Panc1 (cell line): ENCODE measurements at regions not wholly inside any gene's neighbourhood (a gene's known extent, or its start where the extent isn't known, plus 50 kb on each side); places are given as distances from the start of the nearest gene placed in this dataset.

Experiments
- ATAC-seq: fragments of 200-7000 bp; cut with Tn5 transposase; 2 replicates; pipeline ENCODE4 v1.9.1; 2020; ENCODE audit warnings: mild to moderate bottlenecking, moderate library complexity
- BruUV-seq: library from RNA; stranded (reverse); fragments of 400-500 nt; replicated peaks from 2 replicates; lab custom pipeline; 2021; lab: Mats Ljungman, UMichigan
- CTCF ChIA-PET: fragments of 300-600 bp; sonication (Branson Sonifier 250); formaldehyde crosslinking; loops from one replicate; lab custom pipeline; 2022; ENCODE audit warnings: antibody characterized with exemption; lab: Charles Lee
- POLR2A ChIA-PET: fragments of 300-600 bp; sonication (Branson Sonifier 250); formaldehyde crosslinking; loops from one replicate; lab custom pipeline; 2022; ENCODE audit warnings: antibody characterized with exemption; lab: Charles Lee
- DNase-seq: peaks from one replicate; pipeline ENCODE4 v3.0.0-alpha.2; 2010; ENCODE audit warnings: low read depth, low spot score
- H3K27ac ChIP-seq: 2 replicates; pipeline ENCODE4 v1.5.1; 2011; ENCODE audit warnings: mild to moderate bottlenecking, low read length, inconsistent platforms
- H3K27me3 ChIP-seq: fragments of 200-500 bp; sonication (Bioruptor generic); 2 replicates; pipeline ENCODE4 v1.6.0; 2014; ENCODE audit warnings: low read length, inconsistent platforms; ENCODE audit not compliant: control insufficient read depth, insufficient read depth
- H3K36me3 ChIP-seq: fragments of 200-500 bp; sonication (Bioruptor generic); 2 replicates; pipeline ENCODE4 v1.5.1; 2014; ENCODE audit warnings: inconsistent platforms, mild to moderate bottlenecking, low read length, moderate library complexity; ENCODE audit not compliant: control insufficient read depth, insufficient read depth
- H3K4me1 ChIP-seq: 2 replicates; pipeline ENCODE4 v1.5.1; 2011; ENCODE audit warnings: inconsistent platforms, mild to moderate bottlenecking, low read length, moderate library complexity; ENCODE audit not compliant: control insufficient read depth, insufficient read depth
- H3K4me3 ChIP-seq, 2 experiments: 2 replicates each; pipeline ENCODE4 v1.5.1; 2011 to 2012; ENCODE audit warnings: low read depth in 2 of 2, low read length in 2 of 2, mild to moderate bottlenecking in 2 of 2, inconsistent platforms in 1 of 2, moderate library complexity in 1 of 2
- H3K9me3 ChIP-seq: fragments of 200-500 bp; sonication (Bioruptor generic); 2 replicates; pipeline ENCODE4 v1.5.1; 2014; ENCODE audit warnings: low read depth, mild to moderate bottlenecking, inconsistent platforms, low read length, moderate library complexity; ENCODE audit not compliant: control insufficient read depth, insufficient read depth
- CTCF ChIP-seq: fragments of 450-650 bp; IDR thresholded peaks from 2 replicates; pipeline ENCODE4 v1.5.1; 2017; ENCODE audit warnings: mild to moderate bottlenecking
- POLR2AphosphoS5 ChIP-seq: IDR thresholded peaks from 2 replicates; pipeline ENCODE4 v1.6.1; 2012; ENCODE audit warnings: mild to moderate bottlenecking, low read depth, low read length, moderate library complexity
- REST ChIP-seq, 2 experiments: IDR thresholded peaks; 2 replicates each; pipeline ENCODE4 v1.6.1; 2011 to 2012; ENCODE audit warnings: low read depth in 2 of 2, control low read depth in 1 of 2, low read length in 1 of 2, mild to moderate bottlenecking in 1 of 2, moderate library complexity in 1 of 2; ENCODE audit not compliant: insufficient read depth in 1 of 2
- SIN3A ChIP-seq: IDR thresholded peaks from 2 replicates; pipeline ENCODE4 v1.6.1; 2012; ENCODE audit warnings: low read depth, mild to moderate bottlenecking, low read length, moderate library complexity, borderline replicate concordance; ENCODE audit not compliant: insufficient read depth
- TCF7L2 ChIP-seq: IDR thresholded peaks from 2 replicates; pipeline ENCODE4 v1.6.1; 2011; ENCODE audit warnings: mild to moderate bottlenecking, low read depth, low read length, inconsistent platforms
- in situ Hi-C: cut with HindIII; loops from 2 replicates; pipeline ENCODE4 v1.10.0; 2016; ENCODE audit warnings: low sequenced_read_pairs, low pct_unique_long_range_greater_than_20kb
- intact Hi-C: fragments of 100-400 bp; cut with micrococcal nuclease; formaldehyde crosslinking; loops from one replicate; pipeline ENCODE4 v1.10.0; 2022; ENCODE audit not compliant: unreplicated experiment

- no peak for DNase-seq
- ChIA-PET POLR2A (no interaction called here), CTCF (no interaction called here)
- in situ Hi-C loops, result no loop called here
- Histone ChIP-seq H3K4me1 (no peaks in the 10 kb centered on the region), H3K36me3 (no peaks in the 10 kb centered on the region), H3K27ac (no peak overlapping the region), H3K27me3 (no peaks in the 10 kb centered on the region), H3K9me3 (no peaks in the 10 kb centered on the region), H3K4me3 (no peak overlapping the region)
- ATAC-seq, result no peak
- TF ChIP-seq CTCF (no peak), REST (IDR thresholded peaks at IDR 0.05; ENCODE audit: insufficient read depth in 1 of 2, low read depth in 2 of 2, low read length in 1 of 2) (no peak), TCF7L2 (no peak), SIN3A (no peak), POLR2AphosphoS5 (no peak)
- no TSS peak for BruUV-seq
- intact Hi-C loops, result no loop called here
These were observed 569.8 kb upstream of the MEX3C start for GRCh38 chr18:51767293-51767692.

GRCh38 chr18:51778115-51778514 is 561.9 kb upstream of the DCC start:
- no peak overlapping the region for H3K27ac ChIP-seq
- H3K9me3 ChIP-seq, result no peaks in the 10 kb centered on the region
- H3K4me3 ChIP-seq, result no peak overlapping the region
- in situ Hi-C loops (no loop called here), intact Hi-C loops (no loop called here)
- ATAC-seq, result no peak
- no peak for DNase-seq
- CTCF ChIA-PET, result no interaction called here
- no peak for TF ChIP-seq SIN3A
- TF ChIP-seq CTCF, result no peak
- TF ChIP-seq REST (IDR thresholded peaks at IDR 0.05; ENCODE audit: insufficient read depth in 1 of 2, low read depth in 2 of 2, low read length in 1 of 2), result no peak
- TF ChIP-seq TCF7L2, result no peak
- TF ChIP-seq POLR2AphosphoS5, result no peak
- no TSS peak for BruUV-seq
- POLR2A ChIA-PET, result no interaction called here
- H3K4me1 ChIP-seq, result no peaks in the 10 kb centered on the region
- H3K36me3 ChIP-seq, result no peaks in the 10 kb centered on the region
- no peaks in the 10 kb centered on the region for H3K27me3 ChIP-seq
